Eye (tissue), 1 donor: ENCODE measurements at regions not wholly inside any gene's neighbourhood (a gene's known extent, or its start where the extent isn't known, plus 50 kb on each side); places are given as distances from the start of the nearest gene placed in this dataset.
A peak's percentile ranks its signal among the peaks of the same experiment; 100 is the strongest.

Experiments
- DNase-seq: peaks from one replicate; pipeline ENCODE4 v3.0.0-alpha.2; 2015

GRCh38 chr2:190785334-190785733 is 95.3 kb upstream of the GLS start:
- DNase-seq = no peak

- peak; percentile 71 for DNase-seq
Observed at GRCh38 chr2:190786404-190787166, 94.0 kb upstream of the GLS start.

DNA sequence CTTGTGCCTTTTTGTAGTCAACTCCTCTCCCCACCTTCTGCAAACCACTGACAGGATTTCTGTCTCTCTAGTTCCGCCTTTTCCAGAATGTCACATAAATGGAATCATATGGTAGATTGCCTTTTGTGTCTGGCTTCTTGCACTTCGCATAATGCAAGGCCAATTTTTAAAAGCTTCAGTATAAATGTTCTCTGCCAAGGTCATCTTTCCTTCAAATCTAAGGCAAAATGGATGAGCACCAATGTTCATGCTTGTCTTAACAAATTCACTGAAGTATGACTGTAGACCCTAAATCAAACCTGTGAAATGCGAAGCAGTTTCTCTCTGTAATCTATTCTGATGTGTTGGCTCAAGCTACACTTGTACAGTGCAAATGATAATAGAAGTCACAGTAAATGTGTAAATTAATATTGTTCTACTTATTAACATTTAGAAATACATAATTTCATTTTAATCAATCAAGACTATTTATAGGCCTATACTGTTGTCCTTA is 92.8 kb upstream of the GLS start:
- DNase-seq = peak; percentile 50

- DNase-seq = no peak
Observed at GRCh38 chr2:190789074-190790004, 91.3 kb upstream of the GLS start.

GRCh38 chr2:190791347-190791975 is 89.2 kb upstream of the GLS start:
- no peak for DNase-seq

DNA sequence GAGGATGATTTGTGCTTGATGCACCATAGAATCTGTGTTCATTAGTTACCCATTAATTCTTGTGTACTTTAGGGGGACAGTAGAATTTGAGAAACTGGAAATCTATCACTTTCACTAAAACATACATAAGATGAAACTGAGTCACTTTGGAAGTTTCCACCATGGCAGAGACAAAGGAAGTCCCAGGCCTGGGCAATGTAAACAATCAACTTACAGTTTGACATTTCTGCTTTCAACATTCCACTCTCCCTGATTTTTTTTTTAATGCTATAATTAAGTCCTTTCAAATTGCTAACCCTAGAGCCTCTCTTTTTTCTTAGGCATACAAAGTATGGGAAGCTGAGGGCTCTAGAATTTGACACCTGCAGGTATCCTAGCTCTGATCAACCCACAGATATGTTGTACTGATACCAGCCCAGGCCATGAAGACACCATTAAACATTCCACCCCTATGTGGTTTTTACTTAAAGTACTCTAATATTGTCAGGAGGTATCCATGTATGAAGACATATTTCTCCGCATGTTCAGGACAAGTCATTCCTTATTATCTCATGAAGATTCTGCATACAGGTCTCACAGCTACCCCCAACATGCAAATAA is 88.5 kb upstream of the GLS start:
- DNase-seq = no peak

DNA sequence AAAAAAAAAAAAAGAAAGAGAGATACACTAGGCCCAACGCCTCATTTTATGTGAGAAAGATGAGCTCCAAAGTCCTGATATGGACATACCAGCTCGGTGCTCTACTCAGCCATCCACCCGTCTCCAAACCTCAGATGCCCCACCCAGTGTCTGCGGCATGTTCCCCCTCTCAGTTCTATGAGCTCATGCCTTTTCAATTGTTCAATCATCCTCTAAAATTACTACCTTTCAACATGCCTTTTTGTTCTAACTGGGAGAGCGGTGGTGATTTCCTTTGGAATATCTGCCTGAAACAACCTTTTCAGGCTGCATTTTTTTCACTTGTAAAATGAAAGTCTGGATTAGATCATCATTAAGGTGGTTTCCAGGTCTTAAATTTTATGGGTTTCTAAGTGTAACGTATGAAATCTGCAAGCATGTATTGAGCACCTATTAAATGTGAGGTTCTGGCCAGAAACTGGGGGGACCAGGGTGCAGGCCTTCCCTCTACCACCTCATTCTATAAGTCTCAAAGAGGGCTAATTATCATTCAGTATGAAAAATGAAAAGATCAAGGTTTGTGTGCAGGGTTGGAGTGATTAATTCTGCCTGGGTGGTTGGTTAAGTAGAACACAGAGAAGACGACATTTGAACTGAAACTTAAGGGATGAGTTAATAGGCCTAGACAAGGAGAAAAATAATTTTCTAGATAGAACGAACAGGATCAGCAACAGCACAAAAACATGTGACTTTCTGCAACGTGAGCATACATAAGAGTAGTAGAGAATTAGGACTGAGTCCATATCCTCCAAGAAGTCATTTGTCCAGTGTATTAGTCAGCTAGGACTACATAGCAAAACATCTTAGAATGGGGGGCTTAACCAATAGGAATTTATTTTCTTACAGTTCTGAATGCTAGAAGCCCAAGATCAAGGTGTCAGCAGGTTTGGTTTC is 87.4 kb upstream of the GLS start:
- no peak for DNase-seq

DNA sequence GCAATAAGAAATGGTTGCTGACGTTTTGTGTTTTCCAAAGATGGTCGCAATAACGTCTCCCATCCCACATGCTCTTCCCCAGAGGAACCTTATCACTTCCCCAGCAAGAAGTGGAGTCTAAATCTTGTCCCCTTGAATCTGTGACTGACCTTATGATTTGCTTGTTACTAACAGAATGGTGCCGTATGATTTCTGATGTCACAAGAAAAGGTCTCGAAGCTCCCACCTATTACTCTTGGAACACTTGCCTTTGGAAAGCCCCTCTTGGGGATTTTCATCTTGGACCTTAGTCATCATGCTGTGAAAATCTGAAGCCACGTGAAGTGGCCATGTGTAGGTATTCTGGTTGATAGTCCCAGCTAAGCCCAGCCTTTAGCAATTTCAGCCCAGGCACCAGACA is 86.2 kb upstream of the GLS start:
- DNase-seq = no peak

- no peak for DNase-seq
Observed at GRCh38 chr2:190794790-190795189, 85.8 kb upstream of the GLS start.

DNA sequence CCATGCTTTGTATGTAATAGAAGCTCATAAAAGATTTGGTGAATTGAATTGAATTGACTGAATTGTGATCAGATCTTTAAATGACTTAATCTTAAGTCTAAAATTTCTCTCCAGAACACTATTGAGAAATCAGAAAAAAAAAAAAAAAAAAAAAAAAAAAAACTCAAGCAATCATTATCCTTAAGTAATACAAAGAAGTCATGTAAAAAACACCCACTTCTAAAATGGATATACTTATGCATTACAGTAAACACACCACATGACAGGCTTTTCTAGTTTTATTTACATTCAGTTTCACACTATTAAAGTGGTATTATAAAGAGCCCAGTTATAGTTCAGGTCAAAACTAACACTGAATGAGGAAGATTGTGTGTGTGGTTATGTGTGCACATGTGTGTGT is 84.9 kb upstream of the GLS start:
- no peak for DNase-seq

DNA sequence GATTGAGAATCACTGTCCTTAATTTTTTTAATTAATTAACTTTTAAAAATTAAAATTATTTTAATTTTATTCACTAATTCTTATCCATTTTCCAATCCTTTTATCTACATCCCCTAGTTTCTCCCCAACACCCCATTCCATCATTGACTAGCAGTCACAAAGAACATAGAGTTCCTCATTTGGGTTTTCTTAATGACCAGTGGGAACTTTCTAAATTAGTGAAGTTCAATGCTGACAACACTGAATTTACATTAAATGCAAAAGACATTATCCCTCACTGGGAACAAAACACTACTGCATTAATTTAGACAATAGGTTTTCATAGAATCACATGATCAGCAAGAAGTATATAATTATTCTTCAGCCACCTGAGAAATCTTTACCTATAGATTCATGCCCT is 80.6 kb upstream of the GLS start:
- no peak for DNase-seq

GRCh38 chr2:190800528-190800927 is 80.1 kb upstream of the GLS start:
- DNase-seq = no peak

GRCh38 chr2:190802129-190802528 is 78.5 kb upstream of the GLS start:
- peak; percentile 64 for DNase-seq

DNA sequence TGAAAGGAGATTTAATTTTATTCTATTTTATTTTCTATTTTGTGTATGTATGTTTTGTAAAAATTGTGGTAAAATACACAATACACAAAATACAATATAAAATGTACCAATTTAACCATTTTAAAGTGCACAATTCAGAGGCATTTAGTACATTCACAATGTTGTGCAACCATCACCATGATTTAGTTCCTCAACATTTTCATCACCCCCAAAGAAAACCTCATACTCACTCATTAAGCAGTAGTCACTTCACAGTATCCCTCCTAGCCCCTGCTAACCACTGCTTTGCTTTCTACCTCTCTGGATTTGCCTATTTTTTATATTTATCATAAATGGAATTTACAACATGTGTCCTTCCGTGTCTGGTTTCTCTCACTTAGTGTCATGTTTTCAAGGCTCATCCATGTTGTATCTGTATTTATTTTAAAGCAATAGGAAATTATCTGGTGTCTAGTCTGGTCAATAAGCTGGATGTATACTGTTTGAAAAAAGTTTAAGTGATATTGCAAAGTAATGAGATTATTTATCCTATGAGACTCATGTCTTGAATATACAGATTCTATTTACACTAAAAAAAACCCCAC is 77.9 kb upstream of the GLS start:
- DNase-seq = no peak

DNA sequence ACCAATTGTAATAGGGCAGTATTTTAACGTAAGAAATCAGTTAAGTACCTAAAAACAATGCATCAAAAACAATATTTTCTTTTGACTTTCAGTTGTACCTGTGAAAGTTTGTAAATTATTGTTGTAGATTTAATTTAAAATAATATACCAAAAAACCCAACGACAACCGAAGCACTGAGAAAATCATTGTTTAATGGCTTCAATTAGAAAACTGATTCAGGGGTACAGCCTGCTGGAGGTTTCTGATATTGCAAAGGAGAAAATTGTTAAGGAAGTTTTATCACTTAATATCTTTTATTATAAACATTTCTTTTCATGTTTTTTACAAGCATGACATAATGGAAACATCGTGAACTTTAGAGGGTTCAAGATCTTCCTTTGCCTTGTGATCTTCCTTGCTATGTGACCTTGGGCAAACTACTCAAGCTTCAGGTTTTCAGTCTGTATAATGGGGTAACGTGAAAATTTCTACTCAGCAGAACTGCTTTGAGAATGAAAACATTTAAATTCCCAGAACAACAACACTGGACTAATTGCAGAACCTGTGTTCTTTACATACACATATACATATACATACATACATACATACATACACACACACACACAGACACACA is 76.3 kb upstream of the GLS start:
- peak; percentile 68 for DNase-seq

DNA sequence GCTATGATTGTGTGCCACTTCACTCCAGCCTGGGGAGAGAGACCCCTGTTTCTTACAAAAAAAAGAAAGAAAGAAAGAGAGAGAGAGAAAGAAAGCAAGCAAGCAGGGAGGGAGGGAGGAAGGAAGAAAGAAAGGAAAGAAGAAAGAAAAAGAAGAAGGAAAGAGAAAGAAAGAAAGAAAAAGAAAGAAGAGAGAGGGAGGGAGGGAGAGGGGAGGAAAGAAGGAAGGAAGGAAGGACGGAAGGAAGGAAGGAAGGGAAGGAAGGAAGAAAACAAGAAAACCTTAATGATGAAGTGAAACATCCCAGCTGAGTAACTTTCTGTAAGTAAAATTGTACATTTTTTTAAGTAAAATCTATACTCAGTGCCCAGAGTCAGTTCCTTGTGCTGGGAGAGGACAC is 75.5 kb upstream of the GLS start:
- DNase-seq = no peak

GRCh38 chr2:190805843-190806242 is 74.8 kb upstream of the GLS start:
- DNase-seq = no peak

GRCh38 chr2:190807886-190808285 is 72.7 kb upstream of the GLS start:
- DNase-seq = no peak

DNA sequence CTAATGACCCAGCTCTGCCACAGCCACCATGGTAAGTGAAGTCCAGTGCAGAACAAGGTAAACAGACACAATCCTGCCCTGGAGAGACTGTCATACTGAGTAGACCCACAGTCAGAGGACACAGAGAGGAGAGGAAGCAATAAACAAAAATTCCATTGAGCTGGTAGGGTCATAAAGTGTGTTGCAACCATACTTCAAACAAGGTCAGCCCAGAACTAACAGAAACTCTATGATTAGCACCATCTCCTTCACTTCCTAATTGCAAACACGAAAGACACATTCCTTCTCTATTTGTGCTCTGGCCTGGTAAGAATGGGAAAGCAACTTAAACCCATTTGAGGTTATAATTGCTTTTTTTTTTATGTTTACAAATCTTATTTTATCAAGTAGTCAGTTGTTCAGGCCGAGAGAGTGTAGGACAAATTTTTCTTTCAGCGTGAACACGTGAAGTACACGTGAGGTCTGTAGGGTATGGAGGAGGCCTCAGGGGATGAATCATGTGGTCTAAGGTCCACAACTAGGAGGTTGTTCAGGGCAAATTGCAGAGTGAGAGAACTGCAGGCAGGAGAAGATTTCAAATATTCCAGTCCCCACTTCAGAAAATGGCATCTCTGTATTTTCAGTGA is 71.4 kb upstream of the GLS start:
- DNase-seq = no peak

DNA sequence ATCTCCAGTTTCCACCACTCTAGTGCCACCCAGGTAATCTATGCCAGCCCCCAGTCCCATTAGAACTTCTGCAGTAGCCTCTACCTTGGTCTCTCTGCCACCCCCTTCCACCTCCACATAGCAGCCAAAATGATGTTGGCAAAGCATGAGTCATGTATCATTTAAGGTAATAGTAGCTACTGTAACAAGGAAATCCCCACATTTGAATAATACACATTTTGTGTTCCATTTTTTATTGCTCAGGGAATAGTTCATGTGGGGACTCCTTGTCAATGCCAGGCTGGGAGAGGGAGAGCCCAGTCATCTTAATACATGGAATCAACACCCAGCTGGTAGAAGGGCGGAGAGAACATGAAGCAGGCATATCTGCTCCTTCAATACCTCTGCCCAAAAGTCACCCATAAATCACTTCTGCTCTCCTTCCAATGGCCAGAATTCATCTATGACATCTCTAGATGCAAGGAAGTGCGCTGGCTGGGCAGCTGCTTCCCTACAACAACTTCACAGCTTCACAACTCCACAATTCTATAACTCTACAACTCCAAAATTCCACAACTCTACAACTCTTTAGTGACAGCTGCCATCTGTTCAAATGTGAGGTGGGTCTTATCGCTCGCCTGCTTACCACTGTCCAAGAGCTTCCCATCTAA is 70.6 kb upstream of the GLS start:
- DNase-seq = no peak
